DMS79 treated with DMSO at 0.1 percent for 48 hours (cell line): ENCODE measurements at regions not wholly inside any gene's neighbourhood (a gene's known extent, or its start where the extent isn't known, plus 50 kb on each side); places are given as distances from the start of the nearest gene placed in this dataset.

ENCODE experiments used
- DNase-seq: peaks from one replicate; lab custom pipeline; 2025; lab: John Stamatoyannopoulos, UW

DNA sequence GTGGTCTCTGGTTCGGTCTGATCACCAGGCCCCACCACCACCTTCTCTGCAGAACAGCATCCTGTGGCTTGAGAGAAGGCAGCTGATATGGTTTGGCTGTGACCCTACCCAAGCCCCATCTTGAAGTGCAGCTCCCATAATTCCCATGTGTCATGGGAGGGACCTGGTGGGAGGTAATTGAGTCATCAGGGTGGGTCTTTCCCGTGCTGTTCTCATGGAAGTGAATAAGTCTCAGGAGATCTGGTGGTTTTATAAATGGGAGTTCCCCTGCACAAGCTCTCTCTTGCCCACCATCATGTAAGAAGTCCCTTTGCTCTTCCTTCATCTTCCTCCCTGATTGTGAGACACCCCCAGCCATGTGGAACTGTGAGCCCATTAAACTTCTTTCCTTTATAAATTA lies 352.3 kb upstream of the CDH5 start:
- no peak for DNase-seq

DNA sequence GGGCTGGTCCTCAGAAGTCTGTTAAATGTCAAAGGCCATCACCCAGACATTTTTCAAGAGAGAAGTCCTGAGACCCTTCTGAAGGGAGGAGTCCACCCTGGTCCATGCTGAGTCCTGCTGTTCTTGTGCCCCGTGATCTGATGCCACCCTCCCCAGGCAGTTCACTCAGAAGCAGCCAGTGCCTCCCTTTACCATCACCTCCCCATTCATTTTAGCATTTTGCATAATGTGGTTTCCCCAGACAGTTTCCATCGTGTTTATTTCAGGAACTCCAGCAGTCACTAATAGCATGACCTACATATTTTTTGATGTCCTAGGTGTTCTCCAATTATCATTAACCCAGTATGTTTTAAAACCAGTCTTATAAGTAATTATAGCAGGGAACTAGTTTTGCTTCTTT lies 353.0 kb upstream of the CDH5 start:
- no peak for DNase-seq

DNA sequence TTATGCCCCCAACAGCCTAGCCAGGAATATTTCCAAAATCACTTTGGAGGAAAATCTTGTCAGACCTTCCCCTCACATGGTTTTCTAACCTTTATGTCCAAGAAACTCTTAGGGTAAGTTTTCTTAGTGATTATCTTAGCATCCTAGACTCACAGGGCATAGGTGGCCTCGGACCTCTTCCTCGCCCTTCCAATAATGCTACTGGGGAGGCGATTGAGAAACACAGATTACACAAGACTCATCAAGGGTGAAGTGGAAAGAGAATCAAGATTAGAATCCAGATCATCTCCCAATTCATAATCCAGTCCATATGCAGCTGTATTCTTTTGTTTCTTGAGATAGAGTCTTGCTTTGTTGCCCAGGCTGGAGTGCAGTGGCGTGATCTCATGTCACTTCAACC lies 358.4 kb upstream of the CDH5 start:
- DNase-seq = no peak

DNA sequence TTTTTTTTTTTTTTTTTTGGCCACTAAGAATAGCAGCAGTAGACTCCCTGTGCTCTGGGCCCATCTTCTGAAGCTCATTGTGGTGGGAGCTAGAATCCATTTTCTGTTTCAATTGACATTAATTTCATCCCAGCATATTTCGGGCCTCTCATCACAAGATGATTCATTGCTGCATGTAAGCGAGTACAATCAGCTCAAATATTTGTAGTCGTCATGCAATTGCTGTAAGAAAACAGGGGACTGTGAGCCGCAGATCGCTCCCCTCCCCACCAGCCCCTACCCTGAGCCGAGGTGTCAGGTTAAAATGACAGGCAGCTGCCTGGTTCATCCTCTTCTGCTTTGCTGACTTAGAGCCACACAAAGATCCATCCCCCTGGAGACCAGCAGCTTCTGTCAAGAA lies 358.8 kb upstream of the CDH5 start:
- DNase-seq = no peak

DNA sequence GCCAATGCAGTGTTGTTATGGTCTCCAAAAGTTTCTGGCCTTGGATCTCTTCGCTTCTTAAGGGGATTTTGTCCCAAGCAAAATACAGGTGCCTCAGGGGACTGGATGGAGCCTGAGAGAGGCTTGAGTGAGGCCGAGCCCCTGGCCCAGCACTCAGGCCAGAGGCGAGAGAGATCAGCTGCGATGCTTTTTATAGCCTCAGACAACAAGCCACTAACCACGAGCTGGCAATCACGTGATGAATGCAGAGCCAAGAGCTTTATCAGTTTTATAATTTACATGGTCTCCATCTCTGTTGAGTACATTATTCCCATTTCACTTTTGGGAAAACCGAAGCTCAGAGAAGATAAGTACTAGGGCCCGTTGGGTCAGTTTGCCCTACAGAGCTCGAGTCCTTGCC lies 360.0 kb upstream of the CDH5 start:
- DNase-seq = no peak

DNA sequence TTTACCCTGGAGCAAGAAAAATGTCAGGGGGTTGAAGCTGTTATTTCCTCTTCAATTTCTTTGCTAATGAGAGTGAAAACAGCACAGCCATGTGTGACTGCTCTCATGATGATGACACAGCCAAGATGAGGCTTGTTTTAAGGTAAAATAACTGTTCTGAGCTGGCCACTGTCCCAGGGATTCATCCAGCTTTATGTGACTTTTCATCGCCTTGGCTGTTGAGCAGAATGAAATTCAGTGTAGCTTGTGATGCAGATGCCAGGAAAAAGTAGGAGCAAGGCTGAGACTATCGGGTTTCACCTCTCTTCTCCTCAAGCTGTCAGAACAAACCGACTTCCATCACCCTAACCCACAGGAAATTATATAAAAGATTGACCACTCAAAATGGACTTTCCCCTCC lies 361.8 kb upstream of the CDH5 start:
- DNase-seq = no peak

DNA sequence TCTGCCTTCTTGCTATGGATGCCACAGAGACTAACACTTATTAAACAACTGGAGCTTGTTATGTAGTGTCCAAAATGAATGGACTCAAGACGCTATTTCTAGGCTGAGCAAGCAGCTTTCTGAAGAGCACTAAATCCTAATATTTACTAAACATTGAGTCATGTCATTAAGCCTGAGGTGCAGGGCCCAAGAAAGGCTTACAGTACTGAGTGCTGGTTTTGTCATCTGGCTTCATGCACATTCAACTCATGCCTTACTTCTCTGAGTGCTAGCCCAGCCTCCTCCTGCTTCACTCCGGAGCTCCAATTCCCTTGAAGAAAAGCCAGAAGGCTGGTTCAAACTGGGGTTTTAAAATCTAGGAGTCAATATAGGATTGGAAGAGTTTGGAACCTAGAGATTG lies 363.3 kb upstream of the CDH5 start:
- no peak for DNase-seq

DNA sequence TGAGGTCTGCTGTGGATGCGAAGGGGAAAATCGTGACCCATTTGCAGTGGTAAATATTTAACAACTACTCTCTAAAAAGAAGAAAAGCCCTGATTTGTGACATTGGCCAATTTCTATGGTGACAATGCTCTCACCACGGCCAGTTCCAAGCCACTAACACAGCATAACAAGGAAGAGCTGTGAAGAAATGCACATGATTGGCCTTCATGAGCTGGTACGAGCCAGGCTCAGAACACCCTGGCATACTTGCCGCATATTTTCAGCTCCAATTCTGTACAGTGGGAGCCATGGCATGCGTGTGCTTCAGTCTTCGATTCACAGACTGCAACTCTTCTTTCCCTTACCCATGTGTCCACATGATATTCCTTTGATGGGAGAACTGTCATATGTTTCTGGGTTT lies 363.9 kb upstream of the CDH5 start:
- DNase-seq = no peak

DNA sequence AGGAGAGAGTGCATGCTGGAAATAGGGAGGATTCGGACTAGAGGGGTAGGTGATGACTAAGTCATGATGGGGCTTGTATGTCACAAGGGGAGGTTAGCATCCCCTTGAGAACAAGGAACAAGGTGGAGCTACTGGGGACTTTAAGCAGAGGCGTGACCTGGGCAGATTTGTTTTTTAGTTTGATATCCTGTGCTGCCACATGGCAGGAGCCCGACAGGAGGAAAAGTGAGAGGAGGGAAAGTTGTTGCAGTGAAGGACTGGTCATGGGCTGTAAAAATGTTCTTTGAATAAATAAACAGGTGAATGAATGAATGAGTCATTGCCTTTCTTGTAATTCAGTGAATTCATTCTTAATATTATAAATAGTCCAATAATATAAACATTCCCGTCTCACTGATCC lies 365.1 kb upstream of the CDH5 start:
- DNase-seq = no peak

DNA sequence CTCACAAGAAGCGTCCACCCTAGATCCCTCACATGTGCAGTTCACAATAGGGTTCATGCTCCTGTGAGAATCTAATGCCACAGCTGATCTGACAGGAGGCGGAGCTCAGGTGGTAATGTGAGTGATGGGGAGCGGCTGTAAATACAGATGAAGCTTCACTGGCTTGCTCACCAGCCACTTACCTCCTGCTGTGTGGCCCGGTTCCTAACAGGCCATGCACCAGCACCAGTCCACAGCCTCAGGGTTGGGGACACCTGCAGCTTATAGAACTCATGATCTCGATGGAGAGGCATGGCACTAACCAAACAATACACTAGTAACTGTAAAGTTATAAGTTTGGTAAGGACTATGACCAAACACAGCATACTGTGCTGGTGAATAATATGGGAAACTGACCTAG lies 368.0 kb upstream of the CDH5 start:
- no peak for DNase-seq

DNA sequence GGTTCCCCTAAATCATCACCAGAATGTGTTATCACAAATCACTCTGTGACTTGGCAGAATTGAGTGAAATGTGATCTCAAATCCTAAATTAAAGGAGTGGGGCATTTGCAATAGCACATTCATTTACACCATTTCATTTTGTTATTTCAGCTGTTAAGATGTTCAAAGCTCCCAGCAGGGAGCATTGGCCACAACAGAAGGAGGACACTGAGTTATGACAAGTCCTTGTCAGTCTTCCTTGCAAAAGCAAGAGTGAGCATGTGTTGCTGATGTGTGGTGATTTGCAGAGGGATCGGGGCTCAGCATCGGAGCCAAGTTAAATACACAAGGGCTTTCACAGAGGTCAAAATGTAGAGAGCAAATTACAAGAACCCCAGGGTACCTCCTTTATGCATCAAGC lies 372.2 kb upstream of the CDH5 start:
- DNase-seq = no peak

DNA sequence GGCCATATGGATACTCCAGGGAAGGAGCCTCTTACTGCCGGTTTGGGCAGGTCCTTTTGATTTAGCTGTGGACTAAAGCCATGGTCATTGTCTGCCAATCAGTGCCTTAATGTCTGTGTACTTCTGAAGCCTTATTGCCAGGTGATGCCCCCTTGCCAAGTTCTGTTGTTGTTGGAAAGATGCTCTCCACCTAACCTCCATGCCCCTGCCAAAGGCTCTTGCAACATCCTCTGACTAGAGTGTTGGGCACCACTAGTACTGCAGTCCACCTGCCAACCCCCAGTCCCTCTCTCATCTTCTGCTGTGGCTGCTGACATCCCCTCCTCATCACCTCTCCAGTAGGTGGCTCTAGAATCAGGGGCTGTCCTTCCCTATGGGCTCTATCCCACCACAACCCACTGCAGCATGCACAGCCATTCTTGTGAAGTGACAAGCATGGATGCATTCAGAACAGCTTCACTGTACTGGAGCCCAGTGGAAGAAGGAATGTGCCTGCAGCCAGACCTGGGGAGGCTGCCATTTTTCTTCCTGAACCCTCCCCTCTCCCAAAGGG lies 375.3 kb upstream of the CDH5 start:
- DNase-seq = no peak

DNA sequence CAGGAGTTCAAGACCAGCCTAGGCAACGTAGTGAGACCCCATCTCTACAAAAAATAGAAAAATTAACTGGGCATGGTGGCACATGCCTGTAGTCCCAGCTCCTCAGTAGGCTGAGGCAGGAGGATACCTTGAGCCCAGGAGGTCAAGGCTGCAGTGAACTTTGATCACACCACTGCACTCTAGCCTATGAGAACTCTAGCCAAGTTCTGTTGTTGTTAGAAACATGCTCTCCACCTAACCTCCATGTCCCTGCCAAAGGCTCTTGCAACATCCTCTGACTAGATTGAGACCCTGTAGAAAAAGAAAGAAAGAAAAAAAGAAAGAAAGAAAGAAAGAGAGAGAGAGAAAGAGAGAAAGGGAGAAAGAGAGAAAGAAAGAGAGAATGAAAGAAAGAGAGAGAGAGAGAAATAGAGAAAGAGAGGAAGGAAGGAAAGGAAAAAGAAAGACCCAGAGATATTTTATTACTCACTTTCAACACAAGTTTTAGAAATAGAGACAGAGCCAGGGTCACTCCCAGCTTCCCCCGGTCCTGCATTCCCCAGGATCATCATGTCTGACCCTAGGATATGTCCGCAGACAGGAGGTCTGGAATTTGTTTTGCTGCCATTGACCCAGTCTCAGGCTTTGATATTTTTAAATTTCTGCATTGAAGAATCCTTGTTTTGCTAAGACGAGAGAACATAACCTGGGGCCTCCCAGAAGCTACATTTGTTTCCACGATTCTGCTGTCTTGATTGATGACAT lies 376.5 kb upstream of the CDH5 start:
- no peak for DNase-seq

DNA sequence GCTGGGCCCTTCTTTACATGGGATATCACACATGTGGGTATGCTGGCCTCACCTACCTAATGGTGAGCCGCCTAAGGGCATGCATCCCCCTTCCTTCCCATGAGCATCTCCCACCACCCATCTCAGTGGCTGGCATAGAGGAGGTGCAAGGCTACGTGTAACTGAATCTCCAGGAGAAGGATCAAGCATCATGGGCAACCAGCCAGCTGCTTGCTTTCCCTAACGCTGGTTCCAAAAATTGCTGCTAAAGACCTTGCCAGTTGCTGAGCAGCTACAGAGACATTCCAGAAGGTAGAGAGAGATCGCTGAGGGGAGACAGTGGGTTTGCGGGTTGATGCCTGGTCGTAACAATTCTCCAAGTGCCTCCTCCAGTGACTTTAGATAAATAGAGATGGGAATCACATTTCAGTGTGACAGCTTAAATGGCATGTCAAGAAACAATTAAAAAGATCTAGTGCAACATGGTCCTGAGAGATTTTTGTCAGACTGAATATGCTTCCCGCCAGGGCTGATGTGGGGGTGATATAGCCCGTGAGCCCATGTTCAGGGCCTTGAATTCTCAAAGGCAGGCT lies 378.4 kb upstream of the CDH5 start:
- no peak for DNase-seq

DNA sequence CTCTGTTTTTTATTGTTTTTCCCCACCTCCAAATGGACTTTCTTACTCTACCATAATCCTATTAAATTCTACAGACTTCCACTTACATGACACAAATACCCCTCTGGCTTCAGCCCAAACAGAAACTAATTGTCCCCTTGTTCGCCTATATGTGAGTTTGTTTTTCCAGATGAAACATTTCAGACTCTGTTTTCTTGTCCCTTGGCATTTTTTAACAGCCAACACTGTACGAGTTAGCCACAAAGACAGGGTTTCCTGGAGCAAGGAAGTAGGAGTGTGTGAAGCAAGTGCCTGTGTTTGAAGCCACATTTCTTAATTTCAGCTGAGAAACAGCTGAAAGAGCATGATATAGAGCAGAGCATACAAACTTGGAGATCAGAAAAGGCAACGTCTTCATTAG lies 382.2 kb upstream of the CDH5 start:
- no peak for DNase-seq

DNA sequence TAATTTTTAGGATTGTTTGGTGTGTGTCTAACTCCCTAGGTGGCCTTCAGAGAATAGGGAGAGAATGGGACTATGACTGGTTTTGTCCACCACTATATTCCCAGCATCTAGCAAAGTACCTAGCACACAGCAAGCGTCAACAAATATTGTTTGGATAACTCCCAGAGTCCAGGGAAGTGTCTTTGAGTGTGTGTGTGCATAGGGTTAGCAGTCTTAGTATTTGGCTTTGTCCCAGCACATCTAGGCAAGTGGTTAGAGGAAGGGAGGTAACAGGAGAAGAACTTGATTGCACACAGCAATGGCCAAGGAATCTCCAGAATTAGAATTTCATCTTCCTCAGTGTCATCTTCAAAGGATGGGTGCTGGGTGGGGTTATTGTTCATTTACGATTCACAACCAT lies 385.4 kb upstream of the CDH5 start:
- DNase-seq = no peak

DNA sequence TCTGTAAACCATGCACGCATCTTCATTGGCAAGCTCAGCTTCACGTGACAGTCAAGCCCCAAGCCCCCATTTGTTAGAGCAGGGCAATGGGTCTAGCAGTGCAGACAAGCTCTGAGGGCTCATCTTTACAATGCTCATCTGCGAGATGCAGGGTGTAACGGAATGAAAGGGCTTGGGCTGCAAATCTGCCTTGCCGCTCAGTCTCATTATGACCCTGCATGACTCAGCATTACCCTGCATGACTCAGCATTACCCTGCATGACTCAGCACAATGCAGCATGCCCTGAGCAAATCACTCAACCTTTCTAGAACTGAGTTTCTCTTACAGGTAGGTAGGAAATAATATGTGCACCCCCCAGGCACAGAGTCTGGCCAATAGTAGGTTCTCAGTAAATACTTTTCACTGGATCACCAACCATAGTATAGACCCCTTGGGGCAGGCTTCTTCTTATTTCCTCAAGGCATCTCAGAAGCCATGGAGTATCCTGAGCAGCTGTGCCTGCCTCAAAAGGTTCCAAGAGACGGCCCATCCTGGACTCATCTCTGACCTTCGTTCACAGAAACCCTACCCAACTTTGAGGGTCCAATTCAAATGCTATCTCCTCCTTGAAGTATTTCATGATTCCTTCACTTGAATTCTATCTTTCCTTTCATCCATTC lies 391.3 kb upstream of the CDH5 start:
- no peak for DNase-seq

DNA sequence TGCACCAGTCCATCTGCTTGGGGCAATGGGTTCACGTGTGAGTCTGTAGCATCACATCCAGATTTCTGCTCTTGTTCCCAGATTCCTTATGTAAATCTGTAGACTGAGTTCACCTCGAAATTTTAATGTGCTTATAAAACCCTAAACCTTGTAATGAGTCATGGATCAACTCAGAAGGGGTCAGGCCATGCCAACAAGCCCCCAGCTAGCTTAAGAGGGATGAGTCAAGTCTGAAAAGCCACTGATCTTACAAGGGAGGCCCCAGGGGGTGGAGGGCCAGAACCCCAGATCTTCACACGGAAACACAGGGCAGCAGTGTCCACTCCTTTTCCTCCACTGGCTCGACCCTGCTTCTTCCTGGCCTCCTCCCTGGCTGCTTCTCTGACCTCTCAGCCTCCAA lies 399.1 kb upstream of the CDH5 start:
- DNase-seq = no peak

DNA sequence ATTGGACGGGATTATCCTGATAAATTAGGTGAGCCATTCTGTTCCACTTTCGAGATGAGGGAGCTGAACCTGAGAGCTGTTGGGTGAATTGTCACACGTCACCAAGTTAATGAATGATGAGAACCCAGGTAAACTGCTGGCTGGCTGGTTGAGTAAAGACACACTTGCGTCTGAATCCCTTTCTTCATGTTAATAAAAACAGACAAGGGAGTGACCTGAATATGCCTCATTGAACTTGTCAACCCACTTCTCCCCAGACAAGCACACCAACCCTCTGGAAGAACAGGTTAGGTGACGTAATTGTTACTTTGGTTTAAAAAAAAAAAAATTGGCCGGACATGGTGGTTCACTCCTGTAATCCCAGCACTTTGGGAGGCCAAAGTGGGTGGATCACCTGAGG lies 400.9 kb upstream of the CDH5 start:
- DNase-seq = no peak

DNA sequence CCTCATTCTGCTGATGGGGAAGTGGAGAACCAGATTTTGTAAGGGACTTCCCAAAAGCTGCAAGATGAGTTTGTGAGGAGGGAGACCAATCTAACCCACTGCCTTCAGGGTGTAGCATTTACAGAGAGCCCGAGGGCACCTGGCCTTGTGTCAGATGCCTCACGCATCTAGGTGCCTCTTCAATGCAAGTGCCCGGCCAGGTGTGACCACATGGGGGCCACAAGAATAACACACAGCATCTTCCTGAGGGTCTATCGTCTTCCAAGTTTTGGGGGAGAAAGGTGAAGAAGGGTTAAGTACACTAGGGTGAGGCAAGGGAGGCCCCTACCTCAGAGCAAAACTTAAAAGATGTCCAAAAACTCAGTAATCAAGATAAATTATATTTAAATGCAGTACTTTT lies 401.7 kb upstream of the CDH5 start:
- DNase-seq = no peak

DNA sequence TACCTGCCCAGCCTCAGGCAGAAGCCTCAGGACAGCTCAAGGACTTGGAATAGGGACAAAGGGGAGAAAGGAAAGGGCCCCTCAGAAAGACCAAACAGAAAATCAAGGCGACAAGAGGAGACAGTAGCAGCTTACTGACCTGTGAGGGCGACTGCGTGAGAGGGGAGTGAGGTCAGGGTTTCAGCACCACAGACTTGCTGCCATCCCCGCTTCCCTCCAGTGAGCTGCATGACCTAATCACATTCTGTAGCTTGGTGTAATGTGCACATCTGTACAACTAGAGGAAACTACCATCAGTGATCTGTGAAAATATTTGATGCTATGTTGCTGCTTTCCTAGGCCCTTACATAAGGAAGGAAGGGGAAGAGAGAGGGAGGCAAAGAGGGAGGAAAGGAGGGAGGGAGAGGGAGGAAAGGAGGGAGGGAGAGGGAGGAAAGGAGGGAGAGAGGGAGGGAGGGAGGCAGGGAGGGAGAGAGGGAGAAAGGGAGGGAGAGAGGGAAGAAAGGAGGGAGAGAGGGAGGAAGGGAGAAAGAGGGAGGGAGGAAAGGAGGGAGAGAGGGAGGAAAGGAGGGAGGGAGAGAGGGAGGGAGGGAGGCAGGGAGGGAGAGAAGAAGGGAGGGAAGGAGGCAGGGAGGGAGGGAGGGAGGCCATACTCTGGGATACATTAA lies 404.9 kb upstream of the CDH5 start:
- no peak for DNase-seq

DNA sequence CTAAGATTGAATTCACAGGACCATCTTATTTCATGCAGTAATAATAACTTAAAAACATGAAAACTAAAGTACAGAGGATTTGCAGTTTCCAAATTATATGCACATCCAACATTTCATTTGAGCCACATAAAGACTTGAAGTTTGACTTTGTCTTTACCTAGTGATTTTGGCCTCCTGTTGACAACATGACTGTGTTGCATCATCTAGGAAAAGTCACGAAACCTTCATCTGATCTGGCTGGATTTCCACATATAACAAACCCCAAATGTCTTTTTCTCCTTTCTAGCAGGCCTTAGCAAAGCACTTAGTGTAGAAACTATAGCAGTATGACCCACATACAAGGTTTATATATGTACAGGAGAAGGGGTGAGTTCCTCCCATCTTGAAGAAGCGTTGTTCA lies 406.5 kb upstream of the CDH5 start:
- DNase-seq = no peak

DNA sequence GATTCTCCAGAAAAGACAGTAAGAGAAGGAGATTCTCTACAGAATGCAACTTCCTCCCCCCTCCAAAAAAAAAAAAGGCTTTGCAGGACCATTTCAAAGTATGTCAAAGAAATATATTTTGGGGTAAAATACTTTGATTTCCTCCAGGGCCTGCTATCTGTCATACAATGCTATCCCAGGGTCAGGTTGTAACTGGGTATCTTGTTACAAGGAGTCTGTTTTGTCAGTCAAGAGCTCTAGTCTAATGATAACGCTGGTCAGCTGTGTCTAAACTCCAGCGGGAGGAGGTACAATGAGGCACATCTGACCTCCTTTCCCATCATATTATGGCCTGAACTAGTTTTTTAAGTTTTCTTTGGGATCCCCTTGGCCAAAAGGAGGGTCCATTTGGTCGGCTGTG lies 408.4 kb upstream of the CDH5 start:
- no peak for DNase-seq
